ENCODE measurements at regions not wholly inside any gene's neighbourhood (a gene's known extent, or its start where the extent isn't known, plus 50 kb on each side); places are given as distances from the start of the nearest gene placed in this dataset.

DNA sequence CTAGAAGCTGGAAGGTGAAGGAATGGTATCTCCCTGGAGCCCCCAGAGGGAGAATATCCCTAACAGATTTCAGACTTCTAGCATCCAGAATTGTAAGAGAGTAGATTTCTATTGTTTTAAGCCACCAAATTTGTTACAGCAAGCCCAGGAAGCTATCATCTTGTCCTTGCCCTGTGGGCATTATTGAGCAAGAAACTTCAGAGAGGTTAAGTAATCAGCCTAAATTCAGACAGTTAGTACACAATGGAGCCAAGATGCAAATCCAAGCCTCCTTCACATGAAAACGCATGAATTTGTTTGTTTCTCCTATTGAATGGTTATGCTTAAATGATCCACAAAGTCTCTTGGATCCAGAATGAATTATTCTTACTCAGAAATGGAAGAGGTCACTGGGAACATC lies 55.2 kb upstream of the TRIB2 start:
- TF ChIP-seq, protein P1, sequence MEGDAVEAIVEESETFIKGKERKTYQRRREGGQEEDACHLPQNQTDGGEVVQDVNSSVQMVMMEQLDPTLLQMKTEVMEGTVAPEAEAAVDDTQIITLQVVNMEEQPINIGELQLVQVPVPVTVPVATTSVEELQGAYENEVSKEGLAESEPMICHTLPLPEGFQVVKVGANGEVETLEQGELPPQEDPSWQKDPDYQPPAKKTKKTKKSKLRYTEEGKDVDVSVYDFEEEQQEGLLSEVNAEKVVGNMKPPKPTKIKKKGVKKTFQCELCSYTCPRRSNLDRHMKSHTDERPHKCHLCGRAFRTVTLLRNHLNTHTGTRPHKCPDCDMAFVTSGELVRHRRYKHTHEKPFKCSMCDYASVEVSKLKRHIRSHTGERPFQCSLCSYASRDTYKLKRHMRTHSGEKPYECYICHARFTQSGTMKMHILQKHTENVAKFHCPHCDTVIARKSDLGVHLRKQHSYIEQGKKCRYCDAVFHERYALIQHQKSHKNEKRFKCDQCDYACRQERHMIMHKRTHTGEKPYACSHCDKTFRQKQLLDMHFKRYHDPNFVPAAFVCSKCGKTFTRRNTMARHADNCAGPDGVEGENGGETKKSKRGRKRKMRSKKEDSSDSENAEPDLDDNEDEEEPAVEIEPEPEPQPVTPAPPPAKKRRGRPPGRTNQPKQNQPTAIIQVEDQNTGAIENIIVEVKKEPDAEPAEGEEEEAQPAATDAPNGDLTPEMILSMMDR (IDR thresholded peaks at IDR 0.05) = no peak
- TF ChIP-seq POLR2A (IDR thresholded peaks at IDR 0.05) = no peak
